H9 (cell line): ENCODE measurements at regions not wholly inside any gene's neighbourhood (a gene's known extent, or its start where the extent isn't known, plus 50 kb on each side); places are given as distances from the start of the nearest gene placed in this dataset.

Source experiments
- DNase-seq: peaks from one replicate; pipeline ENCODE4 v3.0.0-alpha.2; 2017
- H2AFZ ChIP-seq: one replicate; pipeline ENCODE4 v1.6.1; 2013; ENCODE audit warnings: mild to moderate bottlenecking, low read length, control low read depth, moderate library complexity
- H2AK5ac ChIP-seq: 2 replicates; pipeline ENCODE4 v1.6.1; 2013; ENCODE audit warnings: low read length, control low read depth, mixed read lengths; ENCODE audit not compliant: insufficient read length
- H2BK120ac ChIP-seq: one replicate; pipeline ENCODE4 v1.6.1; 2013; ENCODE audit warnings: low read depth, mild to moderate bottlenecking, low read length, control low read depth, inconsistent platforms; ENCODE audit not compliant: poor library complexity, severe bottlenecking
- H2BK12ac ChIP-seq: 2 replicates; pipeline ENCODE4 v1.6.1; 2013; ENCODE audit warnings: low read length, control low read depth, mixed read lengths, low read depth; ENCODE audit not compliant: insufficient read length
- H2BK15ac ChIP-seq: 2 replicates; pipeline ENCODE4 v1.6.1; 2013; ENCODE audit warnings: low read depth, low read length, control low read depth
- H2BK20ac ChIP-seq: one replicate; pipeline ENCODE4 v1.6.1; 2013; ENCODE audit warnings: low read depth, mild to moderate bottlenecking, low read length, control low read depth, inconsistent platforms; ENCODE audit not compliant: poor library complexity, severe bottlenecking
- H2BK5ac ChIP-seq: 2 replicates; pipeline ENCODE4 v1.6.1; 2013; ENCODE audit warnings: low read length, control low read depth, mixed read lengths; ENCODE audit not compliant: insufficient read length
- H3K14ac ChIP-seq: 2 replicates; pipeline ENCODE4 v1.6.1; 2013; ENCODE audit warnings: low read length, control low read depth; ENCODE audit not compliant: insufficient read depth
- H3K18ac ChIP-seq: 2 replicates; pipeline ENCODE4 v1.6.1; 2013; ENCODE audit warnings: low read depth, mild to moderate bottlenecking, mixed read lengths, low read length, control low read depth; ENCODE audit not compliant: insufficient read length
- H3K23ac ChIP-seq: 2 replicates; pipeline ENCODE4 v1.6.1; 2013; ENCODE audit warnings: low read length, control low read depth, mixed read lengths, low read depth; ENCODE audit not compliant: insufficient read length
- H3K23me2 ChIP-seq: 2 replicates; pipeline ENCODE4 v1.6.1; 2013; ENCODE audit warnings: low read depth, mild to moderate bottlenecking, mixed read lengths, low read length, control low read depth; ENCODE audit not compliant: insufficient read length, poor library complexity, severe bottlenecking
- H3K27ac ChIP-seq: 2 replicates; pipeline ENCODE4 v1.5.1; 2013; ENCODE audit warnings: low read length, control low read depth, mixed read lengths, low read depth; ENCODE audit not compliant: insufficient read length
- H3K27me3 ChIP-seq: 2 replicates; pipeline ENCODE4 v1.6.1; 2013; ENCODE audit warnings: low read length, control low read depth, inconsistent platforms; ENCODE audit not compliant: insufficient read depth
- H3K4ac ChIP-seq: 2 replicates; pipeline ENCODE4 v1.6.1; 2013; ENCODE audit warnings: low read depth, mild to moderate bottlenecking, control low read depth, inconsistent platforms, low read length, moderate library complexity
- H3K4me1 ChIP-seq: 2 replicates; pipeline ENCODE4 v1.6.1; 2013; ENCODE audit warnings: low read length, control low read depth, inconsistent platforms; ENCODE audit not compliant: insufficient read depth
- H3K4me2 ChIP-seq: 2 replicates; pipeline ENCODE4 v1.6.1; 2013; ENCODE audit warnings: low read length, control low read depth, mixed read lengths; ENCODE audit not compliant: insufficient read length, insufficient read depth
- H3K56ac ChIP-seq: 2 replicates; pipeline ENCODE4 v1.6.1; 2013; ENCODE audit warnings: low read depth, mild to moderate bottlenecking, mixed read lengths, low read length, control low read depth; ENCODE audit not compliant: insufficient read length
- H3K79me1 ChIP-seq: 2 replicates; pipeline ENCODE4 v1.6.1; 2013; ENCODE audit warnings: low read depth, mild to moderate bottlenecking, moderate library complexity, low read length, control low read depth, inconsistent platforms; ENCODE audit not compliant: insufficient read depth, poor library complexity, severe bottlenecking
- H3K79me2 ChIP-seq: 2 replicates; pipeline ENCODE4 v1.6.1; 2013; ENCODE audit warnings: low read length, control low read depth, inconsistent platforms; ENCODE audit not compliant: insufficient read depth
- H3K9ac ChIP-seq: 2 replicates; pipeline ENCODE4 v1.6.1; 2013; ENCODE audit warnings: low read length, control low read depth, mixed read lengths; ENCODE audit not compliant: insufficient read length; ENCODE audit errors: extremely low read depth
- H3K9me3 ChIP-seq: one replicate; pipeline ENCODE4 v1.6.1; 2013; ENCODE audit warnings: low read depth, low read length, inconsistent platforms; ENCODE audit not compliant: control insufficient read depth
- H3T11ph ChIP-seq: one replicate; pipeline ENCODE4 v1.6.1; 2013; ENCODE audit warnings: mild to moderate bottlenecking, low read length, control low read depth, inconsistent platforms
- H4K20me1 ChIP-seq: one replicate; pipeline ENCODE4 v1.6.1; 2013; ENCODE audit not compliant: control insufficient read depth, insufficient read length, insufficient read depth
- H4K5ac ChIP-seq: 2 replicates; pipeline ENCODE4 v1.6.1; 2013; ENCODE audit warnings: low read depth, mild to moderate bottlenecking, mixed read lengths, low read length, control low read depth; ENCODE audit not compliant: insufficient read length
- H4K8ac ChIP-seq: replicated peaks from 2 replicates; pipeline ENCODE4 v1.6.1; 2013; ENCODE audit warnings: low read length, control low read depth, mixed read lengths, low read depth; ENCODE audit not compliant: insufficient read length
- H4K91ac ChIP-seq: 2 replicates; pipeline ENCODE4 v1.6.1; 2013; ENCODE audit warnings: low read depth, mild to moderate bottlenecking, moderate library complexity, mixed read lengths, low read length, control low read depth; ENCODE audit not compliant: insufficient read length
- H3K27ac Mint-ChIP-seq, 3 experiments: 2 replicates in 2 of 3; 3 replicates in 1 of 3; pipeline ENCODE4 v1.8.0; 2020 to 2021; ENCODE audit warnings: mixed read lengths in 3 of 3, mild to moderate bottlenecking in 1 of 3, moderate library complexity in 1 of 3
- H3K27me3 Mint-ChIP-seq: 2 replicates; pipeline ENCODE4 v1.8.0; 2021; ENCODE audit warnings: low read depth, mild to moderate bottlenecking, moderate library complexity, mixed read lengths
- H3K36me3 Mint-ChIP-seq, 3 experiments: 2 replicates in 2 of 3; 3 replicates in 1 of 3; pipeline ENCODE4 v1.8.0; 2020 to 2021; ENCODE audit warnings: low read depth in 3 of 3, mixed read lengths in 3 of 3; ENCODE audit not compliant: insufficient read depth in 1 of 3
- H3K4me1 Mint-ChIP-seq, 2 experiments: 2 replicates each; pipeline ENCODE4 v1.8.0; 2020; ENCODE audit warnings: mixed read lengths in 2 of 2
- H3K4me3 Mint-ChIP-seq, 2 experiments: 2 replicates in 1 of 2; 3 replicates in 1 of 2; pipeline ENCODE4 v1.8.0; 2020 to 2021; ENCODE audit warnings: mild to moderate bottlenecking in 2 of 2, mixed read lengths in 2 of 2, moderate library complexity in 1 of 2
- H3K9me3 Mint-ChIP-seq, 2 experiments: 2 replicates in 1 of 2; 3 replicates in 1 of 2; pipeline ENCODE4 v1.8.0; 2020; ENCODE audit warnings: mild to moderate bottlenecking in 2 of 2, mixed read lengths in 2 of 2, moderate library complexity in 1 of 2
- CTCF ChIP-seq: fragments of 200-600 bp; sonication (generic); conservative IDR thresholded peaks from 3 replicates; pipeline ENCODE4 v1.8.0; 2021; ENCODE audit warnings: antibody characterized with exemption, mild to moderate bottlenecking
- WGBS: extraction: QIAGEN DNeasy Blood & Tissue Kit; methylation state at CpG from one replicate; pipeline ENCODE4 v1.1.7; 2013; ENCODE audit warnings: missing lambda C conversion rate, low lambda C conversion rate, mixed read lengths; ENCODE audit not compliant: insufficient read length; ENCODE audit errors: extremely low coverage; 5-methylcytosine and 5-hydroxymethylcytosine counted together

DNA sequence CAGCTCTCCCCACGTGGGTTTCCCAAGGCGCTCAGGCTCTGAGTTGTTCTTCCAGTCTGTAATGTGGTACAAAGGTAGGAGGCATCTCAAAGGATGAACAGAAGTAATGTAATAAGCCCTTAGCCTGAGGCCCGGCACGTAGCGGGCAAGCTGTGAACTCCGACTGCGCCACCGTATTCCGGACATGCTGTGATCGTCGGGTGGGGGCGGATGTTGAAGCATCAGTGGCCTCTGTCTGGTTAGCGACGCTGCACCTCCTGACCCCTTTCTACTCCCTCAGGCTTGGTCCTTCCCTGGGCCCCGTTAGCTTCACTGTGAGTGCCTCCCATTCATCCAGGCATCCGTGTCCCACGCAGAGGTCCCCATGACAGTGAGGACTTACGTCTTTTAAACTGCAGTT lies 151.7 kb downstream of the ERMARD start:
- no peak for TF ChIP-seq CTCF
- no peak overlapping the region for H2BK20ac ChIP-seq
- H2AFZ ChIP-seq = no peak overlapping the region
- H2BK5ac ChIP-seq = no peak overlapping the region
- no peak overlapping the region for H3K4ac ChIP-seq
- H3K9me3 ChIP-seq = no peaks in the 10 kb centered on the region
- no peaks in the 10 kb centered on the region for H3K4me1 ChIP-seq
- H3K4me1 Mint-ChIP-seq = peaks cover 6% of the 10 kb centered on the region in 2 experiments; a peak in 3 of 4 replicates
- H2AK5ac ChIP-seq = no peak overlapping the region
- H3K4me3 Mint-ChIP-seq = no peak overlapping the region
- H4K20me1 ChIP-seq = no peaks in the 10 kb centered on the region
- no peak overlapping the region for H3K14ac ChIP-seq
- WGBS = no CpG with 5 or more reads among the region's 18 CpGs
- H4K5ac ChIP-seq = no peak overlapping the region
- peaks cover 0 to 5% (median 0%) of the 10 kb centered on the region in 3 experiments; a peak in 1 of 7 replicates for H3K36me3 Mint-ChIP-seq
- H3K23ac ChIP-seq = no peak overlapping the region
- H3K56ac ChIP-seq = no peak overlapping the region
- no peak overlapping the region for H3K27ac ChIP-seq
- no peak overlapping the region for H2BK120ac ChIP-seq
- H3K4me2 ChIP-seq = no peak overlapping the region
- H2BK12ac ChIP-seq = no peak overlapping the region
- H3K23me2 ChIP-seq = no peaks in the 10 kb centered on the region
- no peak overlapping the region for H3K27ac Mint-ChIP-seq
- no peak overlapping the region for H4K91ac ChIP-seq
- H3K79me1 ChIP-seq = no peaks in the 10 kb centered on the region
- H3K9me3 Mint-ChIP-seq = peaks cover 15 to 16% of the 10 kb centered on the region in 2 experiments
- DNase-seq = no peak
- no peak overlapping the region for H4K8ac ChIP-seq
- no peak overlapping the region for H2BK15ac ChIP-seq
- no peak overlapping the region for H3T11ph ChIP-seq
- peaks cover 3% of the 10 kb centered on the region; the same call in 1 of the 2 replicates for H3K27me3 Mint-ChIP-seq
- H3K79me2 ChIP-seq = no peaks in the 10 kb centered on the region
- H3K9ac ChIP-seq = no peak overlapping the region
- H3K18ac ChIP-seq = no peak overlapping the region
- H3K27me3 ChIP-seq = no peaks in the 10 kb centered on the region
